ENCODE measurements at regions not wholly inside any gene's neighbourhood (a gene's known extent, or its start where the extent isn't known, plus 50 kb on each side); places are given as distances from the start of the nearest gene placed in this dataset.

GRCh38 chr13:47672245-47673008 is 328.6 kb downstream of the SUCLA2 start:
- no peak for DNase-seq (ENCODE audit: low read depth, low spot score)
- H3K4me3 ChIP-seq (ENCODE audit: low read depth, low read length), result no peak overlapping the region
- peak overlapping the region; percentile 40 for H3K27ac ChIP-seq (ENCODE audit: low read depth, low read length)
- CTCF ChIA-PET, result no interaction called here
- TF ChIP-seq CTCF (IDR thresholded peaks at IDR 0.05; ENCODE audit: low read depth, low read length), result no peak
- no peaks in the 10 kb centered on the region for H3K27me3 ChIP-seq (ENCODE audit: control insufficient read depth, insufficient read depth, low read length)
- POLR2A ChIA-PET, result no interaction called here
- H3K9me3 ChIP-seq (ENCODE audit: control insufficient read depth, insufficient read depth, low read length), result no peaks in the 10 kb centered on the region

DNA sequence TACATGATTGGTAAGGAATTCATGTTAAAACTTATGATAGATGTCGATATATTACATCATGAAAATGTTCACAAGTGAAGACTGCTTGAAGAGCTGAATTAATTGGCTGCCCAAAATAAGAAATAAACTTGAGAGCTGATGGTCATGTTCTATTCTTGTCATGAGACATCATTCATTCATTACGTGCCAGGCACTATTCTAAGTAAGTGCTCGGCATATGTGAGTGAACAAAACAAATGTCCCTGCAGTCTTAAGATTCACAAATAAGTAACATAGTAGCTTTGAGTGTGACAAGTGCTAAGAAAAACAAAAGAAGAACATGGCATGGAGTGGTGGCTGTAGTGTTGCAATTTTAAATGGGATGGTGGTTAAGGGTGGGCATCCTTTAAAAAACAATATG is 329.3 kb downstream of the SUCLA2 start:
- H3K27me3 ChIP-seq (ENCODE audit: control insufficient read depth, insufficient read depth, low read length), result no peaks in the 10 kb centered on the region
- H3K27ac ChIP-seq (ENCODE audit: low read depth, low read length), result no peak overlapping the region
- H3K4me3 ChIP-seq (ENCODE audit: low read depth, low read length), result no peak overlapping the region
- ChIA-PET CTCF (no interaction called here), POLR2A (no interaction called here)
- no peak for TF ChIP-seq CTCF (IDR thresholded peaks at IDR 0.05; ENCODE audit: low read depth, low read length)
- no peaks in the 10 kb centered on the region for H3K9me3 ChIP-seq (ENCODE audit: control insufficient read depth, insufficient read depth, low read length)
- DNase-seq (ENCODE audit: low read depth, low spot score), result no peak

GRCh38 chr13:47665043-47665442 is 336.0 kb downstream of the SUCLA2 start:
- DNase-seq (ENCODE audit: low read depth, low spot score), result no peak
- CTCF ChIA-PET, result no interaction called here
- no peak for TF ChIP-seq CTCF (IDR thresholded peaks at IDR 0.05; ENCODE audit: low read depth, low read length)
- POLR2A ChIA-PET, result no interaction called here
- Histone ChIP-seq H3K9me3 (ENCODE audit: control insufficient read depth, insufficient read depth, low read length) (no peaks in the 10 kb centered on the region), H3K27me3 (ENCODE audit: control insufficient read depth, insufficient read depth, low read length) (no peaks in the 10 kb centered on the region), H3K4me3 (ENCODE audit: low read depth, low read length) (no peak overlapping the region), H3K27ac (ENCODE audit: low read depth, low read length) (no peak overlapping the region)

DNA sequence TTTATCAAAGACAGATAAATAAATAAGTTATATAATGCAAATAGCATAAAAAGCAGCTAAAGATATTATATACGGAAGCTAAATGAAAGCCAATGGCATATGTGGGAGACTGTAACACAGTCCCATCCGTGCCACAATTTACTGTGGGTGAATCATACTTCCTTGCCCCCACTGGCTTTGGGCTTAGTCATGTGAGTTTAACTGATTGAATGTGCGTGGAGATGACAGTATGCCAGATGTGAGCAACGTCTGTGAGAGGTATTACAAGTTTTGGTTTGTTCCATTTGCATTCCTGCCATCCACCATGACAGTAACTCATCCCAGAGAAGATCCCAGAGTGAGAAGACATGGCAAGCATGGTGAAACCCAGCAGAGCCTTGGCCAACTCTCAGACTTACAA is 340.0 kb downstream of the SUCLA2 start:
- no peak overlapping the region for H3K27ac ChIP-seq (ENCODE audit: low read depth, low read length)
- POLR2A ChIA-PET, result no interaction called here
- CTCF ChIA-PET, result no interaction called here

DNA sequence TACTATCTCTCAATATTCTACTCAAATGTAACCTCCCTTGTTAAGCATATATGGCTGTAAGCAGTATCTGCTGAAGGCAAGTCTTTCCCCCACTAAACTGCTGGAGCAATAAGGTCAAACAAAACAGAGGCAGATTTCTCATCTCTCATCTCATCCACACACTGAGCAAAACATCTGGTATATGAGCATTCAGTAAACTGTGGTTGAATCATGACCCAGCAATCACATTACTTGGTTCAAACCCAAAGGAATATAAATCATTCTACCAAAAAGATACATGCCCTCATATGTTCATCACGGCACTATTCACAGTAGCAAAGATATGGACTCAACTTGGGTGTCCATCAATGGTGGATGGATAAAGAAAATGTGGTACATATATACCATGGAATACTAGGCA is 344.4 kb downstream of the SUCLA2 start:
- POLR2A ChIA-PET, result no interaction called here
- no peak for TF ChIP-seq CTCF (IDR thresholded peaks at IDR 0.05; ENCODE audit: low read depth, low read length)
- no peak for DNase-seq (ENCODE audit: low read depth, low spot score)
- no peak overlapping the region for H3K27ac ChIP-seq (ENCODE audit: low read depth, low read length)
- CTCF ChIA-PET, result no interaction called here
- H3K4me3 ChIP-seq (ENCODE audit: low read depth, low read length), result no peak overlapping the region
- H3K27me3 ChIP-seq (ENCODE audit: control insufficient read depth, insufficient read depth, low read length), result no peaks in the 10 kb centered on the region
- no peaks in the 10 kb centered on the region for H3K9me3 ChIP-seq (ENCODE audit: control insufficient read depth, insufficient read depth, low read length)

More for the DNA sequence above, 340.0 kb downstream of the SUCLA2 start:
- no peak for TF ChIP-seq CTCF (IDR thresholded peaks at IDR 0.05; ENCODE audit: low read depth, low read length)
- H3K4me3 ChIP-seq (ENCODE audit: low read depth, low read length), result no peak overlapping the region
- H3K9me3 ChIP-seq (ENCODE audit: control insufficient read depth, insufficient read depth, low read length), result no peaks in the 10 kb centered on the region
- DNase-seq (ENCODE audit: low read depth, low spot score), result peak; percentile 23
- no peaks in the 10 kb centered on the region for H3K27me3 ChIP-seq (ENCODE audit: control insufficient read depth, insufficient read depth, low read length)

Measured in AG04450 (cell line).